ENCODE measurements at regions not wholly inside any gene's neighbourhood (a gene's known extent, or its start where the extent isn't known, plus 50 kb on each side); places are given as distances from the start of the nearest gene placed in this dataset.

- H3K4me3 ChIP-seq (ENCODE audit: low read depth in 1 of 2, low read length in 1 of 2) = no peak overlapping the region
- no peak for TF ChIP-seq CTCF (IDR thresholded peaks at IDR 0.05)
- no peaks in the 10 kb centered on the region for H3K36me3 ChIP-seq
- H3K27ac ChIP-seq = no peak overlapping the region
- H3K4me1 ChIP-seq (ENCODE audit: control insufficient read depth in 1 of 2, insufficient read depth in 1 of 2, low read depth in 1 of 2, low read length in 1 of 2) = no peaks in the 10 kb centered on the region
- H3K27me3 ChIP-seq = peaks cover 19% of the 10 kb centered on the region
- H3K9me3 ChIP-seq = no peaks in the 10 kb centered on the region
Measured at GRCh38 chr10:128929131-128929530, 537.9 kb upstream of the MGMT start.

GRCh38 chr10:128929767-128930166 is 537.3 kb upstream of the MGMT start:
- Histone ChIP-seq H3K4me3 (ENCODE audit: low read depth in 1 of 2, low read length in 1 of 2) (no peak overlapping the region), H3K36me3 (no peaks in the 10 kb centered on the region), H3K27me3 (peaks cover 19% of the 10 kb centered on the region), H3K27ac (no peak overlapping the region), H3K4me1 (ENCODE audit: control insufficient read depth in 1 of 2, insufficient read depth in 1 of 2, low read depth in 1 of 2, low read length in 1 of 2) (no peaks in the 10 kb centered on the region), H3K9me3 (no peaks in the 10 kb centered on the region)
- no peak for TF ChIP-seq CTCF (IDR thresholded peaks at IDR 0.05)

- Histone ChIP-seq H3K27me3 (peaks cover 19% of the 10 kb centered on the region), H3K27ac (no peak overlapping the region), H3K9me3 (no peaks in the 10 kb centered on the region), H3K4me1 (ENCODE audit: control insufficient read depth in 1 of 2, insufficient read depth in 1 of 2, low read depth in 1 of 2, low read length in 1 of 2) (no peaks in the 10 kb centered on the region), H3K4me3 (ENCODE audit: low read depth in 1 of 2, low read length in 1 of 2) (no peak overlapping the region), H3K36me3 (no peaks in the 10 kb centered on the region)
- no peak for TF ChIP-seq CTCF (IDR thresholded peaks at IDR 0.05)
Measured at GRCh38 chr10:128930515-128930914, 536.5 kb upstream of the MGMT start.

GRCh38 chr10:128932071-128932820 is 534.8 kb upstream of the MGMT start:
- H3K36me3 ChIP-seq = no peaks in the 10 kb centered on the region
- no peak for TF ChIP-seq CTCF (IDR thresholded peaks at IDR 0.05)
- H3K9me3 ChIP-seq = no peaks in the 10 kb centered on the region
- H3K4me3 ChIP-seq (ENCODE audit: low read depth in 1 of 2, low read length in 1 of 2) = no peak overlapping the region
- H3K4me1 ChIP-seq (ENCODE audit: control insufficient read depth in 1 of 2, insufficient read depth in 1 of 2, low read depth in 1 of 2, low read length in 1 of 2) = no peaks in the 10 kb centered on the region
- H3K27me3 ChIP-seq = peaks cover 19% of the 10 kb centered on the region
- no peak overlapping the region for H3K27ac ChIP-seq

GRCh38 chr10:128934492-128934891 is 532.5 kb upstream of the MGMT start:
- Histone ChIP-seq H3K9me3 (no peaks in the 10 kb centered on the region), H3K4me3 (ENCODE audit: low read depth in 1 of 2, low read length in 1 of 2) (no peak overlapping the region), H3K36me3 (no peaks in the 10 kb centered on the region), H3K4me1 (ENCODE audit: control insufficient read depth in 1 of 2, insufficient read depth in 1 of 2, low read depth in 1 of 2, low read length in 1 of 2) (no peaks in the 10 kb centered on the region), H3K27ac (no peak overlapping the region), H3K27me3 (peaks cover 6% of the 10 kb centered on the region)
- no peak for TF ChIP-seq CTCF (IDR thresholded peaks at IDR 0.05)
